ENCODE measurements at regions not wholly inside any gene's neighbourhood (a gene's known extent, or its start where the extent isn't known, plus 50 kb on each side); places are given as distances from the start of the nearest gene placed in this dataset.

- DNase-seq: no peak
Observed at GRCh38 chr6:88304520-88304919, 138.4 kb upstream of the CNR1 start.

GRCh38 chr6:88302769-88303225 is 136.7 kb upstream of the CNR1 start:
- no peak for DNase-seq

- DNase-seq: no peak
Observed at GRCh38 chr6:88301888-88302768, 136.0 kb upstream of the CNR1 start.

DNA sequence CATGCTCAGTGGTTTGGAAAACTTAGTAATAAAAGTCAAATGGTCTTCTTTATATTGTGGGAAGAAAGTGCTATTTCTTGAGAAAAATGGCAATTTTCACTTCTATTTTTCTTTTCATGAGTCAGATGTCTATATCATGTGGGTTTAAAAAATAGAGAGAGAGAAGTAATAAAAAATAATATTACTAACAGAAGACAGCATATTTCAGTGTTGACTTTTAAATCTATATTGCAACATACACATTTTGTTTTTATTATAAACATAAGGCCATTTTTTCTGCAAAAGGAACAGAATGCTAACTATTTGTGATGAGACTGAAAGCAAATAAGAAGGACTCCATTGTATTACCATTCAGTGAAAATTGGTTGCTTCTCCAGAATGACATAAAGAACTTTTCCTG is 135.1 kb upstream of the CNR1 start:
- DNase-seq: no peak

DNA sequence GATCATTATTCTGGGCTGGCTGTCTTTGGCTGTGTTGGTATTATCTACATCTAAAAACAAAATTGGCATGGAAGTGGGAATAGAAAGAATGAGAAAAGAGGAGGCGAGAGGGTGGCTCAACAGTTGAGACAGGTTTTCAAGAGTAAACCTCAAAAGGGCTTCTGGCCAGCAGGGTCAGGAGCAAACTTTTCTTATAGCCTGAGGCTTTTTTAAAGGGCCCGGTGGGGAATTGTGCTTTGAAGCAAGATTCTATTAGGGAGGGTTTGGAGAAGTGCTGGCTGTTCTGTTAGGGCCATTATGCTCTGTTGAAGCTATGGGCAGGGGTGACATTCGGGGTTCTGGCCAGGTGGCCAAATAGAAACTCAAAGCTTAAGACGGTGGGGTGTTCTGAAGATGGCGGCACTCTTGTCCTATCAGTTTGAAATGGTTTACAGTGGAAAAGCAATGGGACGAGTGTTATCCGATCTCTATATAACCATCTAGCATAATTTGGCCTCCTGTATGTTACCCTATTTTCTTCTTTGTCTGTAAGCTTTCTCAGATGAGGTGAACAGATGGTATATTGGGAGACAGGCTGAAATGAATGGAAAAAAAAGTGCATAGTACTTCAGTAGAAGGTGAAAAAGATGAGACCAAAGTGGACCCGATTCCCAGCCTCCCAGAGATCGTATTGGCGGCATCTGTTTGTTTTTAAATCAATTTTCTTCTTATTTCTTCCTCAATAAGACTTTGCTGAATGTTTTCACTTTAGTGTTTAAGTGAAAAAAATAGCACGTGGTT is 132.1 kb upstream of the CNR1 start:
- no peak for DNase-seq

DNA sequence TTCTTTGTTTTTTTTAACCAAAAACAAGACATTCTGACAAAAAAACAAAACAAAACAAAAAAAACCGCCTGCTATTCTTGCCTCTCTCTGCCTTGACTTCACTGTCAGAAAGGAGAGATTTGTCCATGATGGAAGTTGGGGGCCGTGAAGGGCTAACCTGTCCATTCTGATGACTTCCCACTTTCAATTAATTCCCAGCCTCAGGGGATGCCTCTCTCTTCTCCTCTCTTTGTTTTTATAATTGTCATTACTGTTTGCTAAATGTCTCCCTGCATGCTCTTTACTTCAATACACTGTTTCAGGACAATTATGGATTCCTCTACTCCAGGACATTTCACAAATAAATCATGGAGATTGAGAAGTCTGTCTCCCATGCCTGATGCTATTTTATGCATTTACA is 130.5 kb upstream of the CNR1 start:
- DNase-seq: no peak

DNA sequence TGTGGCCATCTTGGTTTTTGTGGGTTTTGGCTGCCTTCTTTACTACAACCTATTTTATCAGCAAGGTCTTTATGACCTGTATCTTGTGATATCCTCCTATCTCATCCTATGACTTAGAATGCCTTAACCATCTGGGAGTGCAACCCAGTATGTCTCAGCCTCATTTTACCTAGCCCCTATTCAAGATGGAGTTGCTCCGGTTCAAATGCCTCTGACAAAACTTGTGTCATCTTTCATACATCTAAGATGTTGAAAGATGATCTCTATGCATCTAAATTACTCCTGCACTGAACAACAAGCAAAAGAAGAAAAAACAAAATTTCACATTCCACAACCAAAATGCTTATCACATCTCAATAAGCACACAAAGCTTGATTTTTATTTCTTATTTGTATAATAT is 129.5 kb upstream of the CNR1 start:
- no peak for DNase-seq

GRCh38 chr6:88294702-88295101 is 128.6 kb upstream of the CNR1 start:
- DNase-seq: no peak

- no peak for DNase-seq
Observed at GRCh38 chr6:88290411-88290810, 124.3 kb upstream of the CNR1 start.

- no peak for DNase-seq
Observed at GRCh38 chr6:88287696-88288095, 121.5 kb upstream of the CNR1 start.

- DNase-seq: no peak
Observed at GRCh38 chr6:88276331-88276730, 110.2 kb upstream of the CNR1 start.

- DNase-seq: no peak
Observed at GRCh38 chr6:88268508-88268907, 102.4 kb upstream of the CNR1 start.

GRCh38 chr6:88266126-88266525 is 100.0 kb upstream of the CNR1 start:
- no peak for DNase-seq

DNA sequence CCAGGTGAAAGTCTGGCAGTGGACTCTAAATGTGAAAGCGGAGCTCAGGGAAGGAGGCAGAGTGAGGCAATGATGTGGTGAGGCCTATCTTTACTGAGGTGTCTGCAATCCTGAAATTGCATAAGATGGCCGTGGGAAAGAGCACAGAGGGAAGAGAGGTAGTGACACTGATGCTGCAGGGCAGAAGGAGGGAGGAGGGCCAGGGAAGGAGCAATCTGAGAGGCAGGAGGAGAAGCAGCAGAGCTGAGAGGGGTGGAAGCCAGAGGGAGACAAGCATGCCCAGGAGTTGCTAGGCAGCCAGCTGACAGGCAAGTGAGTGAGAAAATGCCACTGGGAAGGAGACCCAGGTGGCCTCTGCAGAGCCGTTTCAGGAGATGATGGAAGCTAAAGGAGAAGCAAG is 97.4 kb upstream of the CNR1 start:
- no peak for DNase-seq

DNA sequence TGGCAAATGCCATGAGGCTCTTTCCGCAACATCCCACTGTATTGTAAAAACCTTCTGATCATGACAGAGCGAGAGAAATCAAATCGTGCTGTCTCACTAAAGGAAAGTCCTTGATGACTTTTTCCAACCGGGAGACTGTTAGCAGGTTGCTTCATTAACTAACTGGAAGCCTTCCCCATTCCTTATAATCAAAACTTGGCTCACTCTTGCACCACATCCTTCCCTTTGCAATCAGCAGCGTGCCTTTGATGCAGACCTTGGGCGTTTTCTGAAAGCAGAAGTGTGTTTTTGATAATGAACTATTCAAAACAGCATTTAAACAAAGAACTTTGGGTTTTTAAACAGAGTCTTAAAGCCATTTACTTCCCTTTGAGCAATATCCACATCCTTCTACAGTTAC is 96.2 kb upstream of the CNR1 start:
- DNase-seq: no peak

DNA sequence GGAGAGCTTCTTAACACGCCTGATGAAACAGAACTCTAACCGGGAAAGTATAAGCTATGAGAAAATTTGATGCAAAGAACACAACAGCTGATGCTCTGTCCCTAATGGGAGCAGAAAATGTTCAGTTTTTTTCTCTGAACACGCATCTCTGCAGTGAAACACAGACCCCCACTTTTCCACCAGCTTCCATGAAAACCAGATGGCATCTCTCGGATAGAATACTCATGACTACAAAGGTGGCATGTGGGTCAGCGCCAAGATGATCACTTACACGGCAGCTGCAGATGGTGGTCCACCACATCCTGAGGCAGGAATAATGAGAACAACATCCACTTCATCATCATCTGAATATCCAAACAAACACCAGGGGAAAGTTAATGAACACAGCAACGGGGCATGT is 85.2 kb upstream of the CNR1 start:
- no peak for DNase-seq

DNA sequence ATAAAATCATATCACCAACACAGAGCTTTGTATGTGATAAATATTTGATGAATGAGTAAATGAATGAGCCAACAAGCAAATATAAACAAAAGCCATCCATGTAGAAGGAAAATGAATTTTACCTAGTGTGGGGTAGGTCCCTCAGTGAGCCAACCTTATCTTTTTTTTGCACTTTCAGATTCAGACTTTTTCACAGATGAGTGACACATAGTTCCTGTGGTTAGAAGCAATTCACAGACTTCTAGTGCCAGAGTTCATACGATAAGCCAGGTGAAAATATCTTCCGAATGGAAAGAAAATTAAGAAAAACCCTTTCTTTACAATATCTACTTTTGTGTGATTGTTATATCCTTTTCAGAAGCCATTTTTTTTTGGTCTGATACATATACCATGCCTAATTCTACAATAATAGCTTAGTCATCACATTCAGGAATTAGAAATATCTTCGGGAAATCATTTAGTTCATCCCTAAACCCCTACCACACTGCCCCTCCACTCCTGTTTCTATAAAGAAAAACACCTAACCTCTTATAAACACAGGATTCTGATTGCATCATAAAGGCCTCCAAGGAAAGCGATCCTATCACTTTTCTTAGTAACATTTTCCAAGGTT is 82.7 kb upstream of the CNR1 start:
- no peak for DNase-seq

DNA sequence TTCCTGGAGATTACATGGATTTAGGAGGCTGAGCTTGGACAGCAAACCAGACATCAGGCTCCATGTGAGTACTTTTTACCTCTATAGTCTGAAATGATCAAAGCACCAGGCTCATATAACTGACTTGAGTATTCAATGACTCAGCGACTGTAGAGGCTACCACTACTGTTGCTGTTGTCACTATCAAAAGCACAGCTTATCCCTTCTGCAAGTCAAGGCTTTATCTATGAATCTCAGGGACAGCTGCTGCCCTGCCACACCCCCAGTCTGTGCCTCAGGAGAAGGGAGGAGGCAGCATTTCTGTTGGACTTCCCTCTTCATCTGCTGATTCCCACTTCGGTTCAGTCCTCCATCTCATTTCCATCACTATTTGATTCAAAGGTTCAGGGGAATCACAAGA is 80.5 kb upstream of the CNR1 start:
- DNase-seq: no peak

DNA sequence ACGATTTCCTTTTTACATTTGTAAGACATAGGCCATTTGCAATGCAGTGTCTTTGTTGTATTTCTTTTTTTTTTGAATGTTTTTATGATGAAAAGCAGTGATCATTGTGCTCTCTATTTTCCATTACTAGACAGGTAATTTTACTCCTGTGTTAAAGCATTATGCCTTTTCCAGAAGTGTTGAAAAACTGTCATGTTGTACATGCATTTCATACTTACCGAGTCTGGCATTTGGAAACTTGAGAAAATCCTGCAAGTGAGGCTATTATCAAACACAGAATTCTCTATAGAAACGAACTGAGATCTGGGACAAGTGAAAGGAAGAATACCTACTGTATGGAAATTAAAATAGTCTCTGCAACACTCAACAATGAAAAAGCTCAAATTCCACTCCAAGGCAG is 78.6 kb upstream of the CNR1 start:
- no peak for DNase-seq

- DNase-seq: no peak
Observed at GRCh38 chr6:88238901-88239300, 72.8 kb upstream of the CNR1 start.

- no peak for DNase-seq
Observed at GRCh38 chr6:88238065-88238464, 71.9 kb upstream of the CNR1 start.

DNA sequence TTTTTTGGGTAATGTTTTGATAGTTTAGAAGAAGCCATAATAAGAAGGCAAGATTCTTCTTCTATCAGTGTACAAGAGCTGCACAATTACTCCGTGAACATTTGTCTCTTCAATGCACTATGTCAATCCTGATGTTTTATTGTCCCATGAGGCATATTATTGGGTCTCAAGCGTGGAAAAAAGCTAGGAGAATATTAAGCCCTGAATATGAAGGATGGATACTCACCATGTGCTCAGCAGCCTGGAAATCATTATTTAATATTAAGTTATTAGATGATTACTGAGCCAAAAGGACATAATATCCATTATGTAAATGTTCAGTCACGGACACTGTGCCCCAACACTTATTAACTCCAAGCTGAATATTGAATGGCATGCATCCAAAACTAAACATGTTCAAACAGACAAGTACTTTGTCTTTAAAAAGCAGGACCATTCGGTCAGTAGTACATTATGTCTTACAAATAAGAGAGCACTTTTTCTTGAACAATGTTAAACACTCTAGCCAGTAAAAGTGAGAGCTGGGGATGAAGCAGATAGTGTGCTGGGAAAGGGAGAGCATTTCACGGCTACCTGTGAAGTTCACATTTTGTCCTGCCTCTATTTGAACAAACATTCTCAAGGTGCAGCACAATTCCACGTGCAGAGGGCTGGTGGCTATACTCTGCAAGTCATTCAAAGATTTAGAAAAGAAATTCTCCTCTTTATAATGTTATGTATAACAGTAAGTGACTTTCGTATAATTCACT is 70.6 kb upstream of the CNR1 start:
- DNase-seq: no peak

GRCh38 chr6:88232753-88233152 is 66.6 kb upstream of the CNR1 start:
- no peak for DNase-seq
